ENCODE measurements at regions not wholly inside any gene's neighbourhood (a gene's known extent, or its start where the extent isn't known, plus 50 kb on each side); places are given as distances from the start of the nearest gene placed in this dataset.
"Not testable (repeated sequence)": the region's sequence is repeated elsewhere in the genome, so short reads cannot be mapped to it uniquely, and the experiment has no call there.

GRCh38 chr5:124976086-124976485, 229.6 kb upstream of the ZNF608 start:
- DNase-seq = no peak

- DNase-seq = no peak
Observed at GRCh38 chr5:124979251-124979650, 232.8 kb upstream of the ZNF608 start.

GRCh38 chr5:124980163-124980941, 233.9 kb upstream of the ZNF608 start:
- no peak for DNase-seq

- no peak for DNase-seq
Observed at GRCh38 chr5:124981901-124982300, 235.5 kb upstream of the ZNF608 start.

GRCh38 chr5:124986170-124986569, 239.7 kb upstream of the ZNF608 start:
- DNase-seq = no peak

GRCh38 chr5:124986667-124987066, 240.2 kb upstream of the ZNF608 start:
- DNase-seq = no peak

- DNase-seq = not testable (repeated sequence)
Observed at GRCh38 chr5:124987786-124988185, 241.3 kb upstream of the ZNF608 start.

GRCh38 chr5:124990723-124991122, 244.3 kb upstream of the ZNF608 start:
- no peak for DNase-seq

GRCh38 chr5:124995421-124995820, 249.0 kb upstream of the ZNF608 start:
- no peak for DNase-seq

GRCh38 chr5:124996023-124996763, 249.8 kb upstream of the ZNF608 start:
- no peak for DNase-seq

GRCh38 chr5:124996764-124997077, 250.3 kb upstream of the ZNF608 start:
- DNase-seq = no peak

- DNase-seq = no peak
Observed at GRCh38 chr5:124997186-124997893, 250.9 kb upstream of the ZNF608 start.

GRCh38 chr5:124998520-124998919, 252.1 kb upstream of the ZNF608 start:
- no peak for DNase-seq

GRCh38 chr5:125002727-125003598, 256.5 kb upstream of the ZNF608 start:
- no peak for DNase-seq

- DNase-seq = no peak
Observed at GRCh38 chr5:125004009-125004408, 257.6 kb upstream of the ZNF608 start.

GRCh38 chr5:125005266-125005665, 258.8 kb upstream of the ZNF608 start:
- DNase-seq = no peak

GRCh38 chr5:125006011-125006685, 259.7 kb upstream of the ZNF608 start:
- DNase-seq = no peak

GRCh38 chr5:125010356-125010755, 263.9 kb upstream of the ZNF608 start:
- DNase-seq = no peak

- no peak for DNase-seq
Observed at GRCh38 chr5:125011014-125011413, 264.6 kb upstream of the ZNF608 start.

- DNase-seq = no peak
Observed at GRCh38 chr5:125011419-125011818, 265.0 kb upstream of the ZNF608 start.

- no peak for DNase-seq
Observed at GRCh38 chr5:125011947-125012346, 265.5 kb upstream of the ZNF608 start.

GRCh38 chr5:125012727-125013451, 266.4 kb upstream of the ZNF608 start:
- DNase-seq = no peak

All from SIG-M5 (cell line).